ENCODE measurements at regions not wholly inside any gene's neighbourhood (a gene's known extent, or its start where the extent isn't known, plus 50 kb on each side); places are given as distances from the start of the nearest gene placed in this dataset.

GRCh38 chr3:120850381-120851295 lies 57.4 kb upstream of the STXBP5L start:
- no peak for DNase-seq
- no peak for TF ChIP-seq CTCF (IDR thresholded peaks at IDR 0.05; ENCODE audit: low read depth, low read length, missing control alignments)
- no peaks in the 10 kb centered on the region for H3K36me3 ChIP-seq (replicated peaks)
- H3K4me3 ChIP-seq (ENCODE audit: low read depth, low read length): no peak overlapping the region
- in situ Hi-C loops (cut with HindIII; ENCODE audit: low pct_ligation_motif_present, low sequenced_read_pairs): no loop called here
- H3K27ac ChIP-seq: no peak overlapping the region
- H3K27me3 ChIP-seq (replicated peaks): no peaks in the 10 kb centered on the region

GRCh38 chr3:120852412-120852811 lies 55.6 kb upstream of the STXBP5L start:
- H3K27ac ChIP-seq: no peak overlapping the region
- no peak for TF ChIP-seq CTCF (IDR thresholded peaks at IDR 0.05; ENCODE audit: low read depth, low read length, missing control alignments)
- H3K4me3 ChIP-seq (ENCODE audit: low read depth, low read length): no peak overlapping the region
- in situ Hi-C loops (cut with HindIII; ENCODE audit: low pct_ligation_motif_present, low sequenced_read_pairs): no loop called here
- no peak for DNase-seq
- H3K36me3 ChIP-seq (replicated peaks): no peaks in the 10 kb centered on the region
- H3K27me3 ChIP-seq (replicated peaks): no peaks in the 10 kb centered on the region

GRCh38 chr3:120853416-120853815 lies 54.6 kb upstream of the STXBP5L start:
- in situ Hi-C loops (cut with HindIII; ENCODE audit: low pct_ligation_motif_present, low sequenced_read_pairs): no loop called here
- Histone ChIP-seq H3K4me3 (ENCODE audit: low read depth, low read length) (no peak overlapping the region), H3K36me3 (replicated peaks) (no peaks in the 10 kb centered on the region), H3K27me3 (replicated peaks) (no peaks in the 10 kb centered on the region), H3K27ac (no peak overlapping the region)
- DNase-seq: no peak
- no peak for TF ChIP-seq CTCF (IDR thresholded peaks at IDR 0.05; ENCODE audit: low read depth, low read length, missing control alignments)

- in situ Hi-C loops (cut with HindIII; ENCODE audit: low pct_ligation_motif_present, low sequenced_read_pairs): no loop called here
- Histone ChIP-seq H3K27me3 (replicated peaks) (no peaks in the 10 kb centered on the region), H3K4me3 (ENCODE audit: low read depth, low read length) (no peak overlapping the region), H3K27ac (no peak overlapping the region), H3K36me3 (replicated peaks) (no peaks in the 10 kb centered on the region)
- no peak for DNase-seq
- no peak for TF ChIP-seq CTCF (IDR thresholded peaks at IDR 0.05; ENCODE audit: low read depth, low read length, missing control alignments)
These were observed 53.0 kb upstream of the STXBP5L start for GRCh38 chr3:120854908-120855526.

GRCh38 chr3:120855665-120856437 lies 52.2 kb upstream of the STXBP5L start:
- no peak for TF ChIP-seq CTCF (IDR thresholded peaks at IDR 0.05; ENCODE audit: low read depth, low read length, missing control alignments)
- Histone ChIP-seq H3K36me3 (replicated peaks) (no peaks in the 10 kb centered on the region), H3K27ac (no peak overlapping the region), H3K27me3 (replicated peaks) (no peaks in the 10 kb centered on the region), H3K4me3 (ENCODE audit: low read depth, low read length) (no peak overlapping the region)
- in situ Hi-C loops (cut with HindIII; ENCODE audit: low pct_ligation_motif_present, low sequenced_read_pairs): no loop called here
- peak; percentile 2 for DNase-seq
